Stimulated activated CD8-positive, alpha-beta memory T cell treated with anti-CD3 and anti-CD28 coated beads, Interleukin-15, amount 100 ng/mL, for 24 hours (primary cell): ENCODE measurements at regions not wholly inside any gene's neighbourhood (a gene's known extent, or its start where the extent isn't known, plus 50 kb on each side); places are given as distances from the start of the nearest gene placed in this dataset.

Source experiments
- DNase-seq: peaks from one replicate; pipeline ENCODE4 v3.0.0-alpha.2; 2020; ENCODE audit warnings: low read depth

DNA sequence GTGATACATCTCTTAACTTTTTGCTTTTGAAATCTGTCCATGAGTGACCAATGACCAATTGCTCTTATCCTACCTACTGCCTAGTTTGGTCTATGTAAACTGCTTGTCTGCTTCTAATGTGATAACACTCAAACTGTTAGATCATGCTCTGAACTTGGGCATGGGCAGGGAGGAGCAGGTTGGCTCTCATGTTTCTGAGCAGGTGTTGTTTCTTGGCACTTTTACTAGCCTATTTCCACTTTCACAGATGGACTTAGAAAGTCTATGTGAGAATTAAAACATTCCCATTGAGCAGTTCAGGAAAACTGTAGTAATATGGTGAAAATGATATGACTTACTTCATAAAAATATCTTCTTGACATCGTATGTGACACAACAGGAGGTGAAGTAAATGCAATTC is 538.4 kb downstream of the HACE1 start:
- no peak for DNase-seq

DNA sequence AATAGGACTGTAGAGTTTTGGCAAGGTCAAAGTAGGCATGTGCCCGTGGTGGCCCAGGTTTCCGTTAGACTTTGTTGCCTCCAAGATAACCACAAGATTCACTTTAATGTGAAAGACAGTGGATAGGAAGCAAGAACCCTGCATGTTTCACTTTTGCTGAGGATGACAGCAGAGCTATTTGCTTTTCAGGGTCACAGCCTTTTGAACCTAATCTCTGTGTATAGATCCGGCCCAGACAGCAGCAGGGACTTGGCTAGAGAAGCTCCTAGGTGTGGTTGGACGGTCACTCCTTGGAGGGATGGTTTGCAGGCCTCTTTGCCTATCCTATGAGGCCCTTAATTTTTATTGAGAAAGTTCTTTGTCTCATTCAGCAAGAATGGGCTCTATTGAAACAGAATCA is 538.8 kb downstream of the HACE1 start:
- DNase-seq: no peak

DNA sequence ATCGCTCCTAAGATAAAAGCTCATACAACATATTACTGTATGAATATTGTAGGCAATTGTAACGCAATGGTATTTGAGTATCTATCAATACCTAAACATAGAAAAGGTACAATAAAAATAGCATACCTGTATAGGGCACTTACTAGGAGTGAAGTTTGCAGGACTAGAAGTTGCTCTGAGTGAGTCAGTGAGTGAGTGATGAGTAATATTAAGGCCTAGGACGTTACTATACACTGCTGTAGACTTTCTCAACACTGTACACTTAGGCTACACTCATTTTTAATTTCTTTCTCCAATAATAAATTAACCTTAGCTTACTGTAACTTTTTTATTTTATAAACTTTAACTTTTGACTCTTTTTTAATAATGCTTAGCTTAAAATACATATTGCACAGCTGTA is 546.9 kb downstream of the HACE1 start:
- DNase-seq: no peak

DNA sequence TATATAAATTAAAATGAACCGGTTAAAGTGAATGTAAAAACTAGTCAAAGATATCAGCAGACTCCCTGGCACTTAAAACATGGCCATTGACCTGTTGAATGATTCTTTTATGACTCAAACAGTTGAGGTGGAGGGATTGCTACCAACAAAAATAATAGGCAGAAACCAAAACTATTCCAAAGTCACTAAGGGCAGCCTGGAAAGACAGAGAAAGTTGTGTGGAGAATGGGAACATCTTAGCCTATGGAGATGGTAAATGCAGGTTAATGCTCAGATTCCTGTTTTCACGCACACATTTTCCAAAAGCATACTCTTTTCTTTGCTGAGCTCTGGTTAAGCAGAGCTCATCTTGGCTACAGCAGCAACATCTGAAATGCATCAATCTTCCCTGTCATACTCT is 553.5 kb downstream of the HACE1 start:
- no peak for DNase-seq

DNA sequence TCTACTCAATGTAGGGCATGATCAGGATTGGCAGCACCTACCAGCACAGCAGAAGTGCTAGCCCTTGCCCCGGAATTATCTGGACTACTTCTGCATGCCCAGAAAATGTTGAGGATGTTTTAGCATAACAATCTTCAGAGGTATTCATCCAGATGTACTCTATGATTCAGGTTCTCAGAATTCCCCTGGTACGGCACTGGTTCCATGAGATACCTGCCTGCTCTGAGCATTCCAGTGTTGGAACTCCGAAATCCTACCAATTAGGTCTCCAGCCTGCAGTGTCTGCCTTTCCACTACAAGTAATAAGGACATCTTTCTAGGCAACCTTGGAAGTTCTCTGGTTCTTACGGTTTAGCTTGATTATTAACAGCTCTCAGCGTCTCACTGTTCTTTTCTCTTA is 554.5 kb downstream of the HACE1 start:
- DNase-seq: no peak

DNA sequence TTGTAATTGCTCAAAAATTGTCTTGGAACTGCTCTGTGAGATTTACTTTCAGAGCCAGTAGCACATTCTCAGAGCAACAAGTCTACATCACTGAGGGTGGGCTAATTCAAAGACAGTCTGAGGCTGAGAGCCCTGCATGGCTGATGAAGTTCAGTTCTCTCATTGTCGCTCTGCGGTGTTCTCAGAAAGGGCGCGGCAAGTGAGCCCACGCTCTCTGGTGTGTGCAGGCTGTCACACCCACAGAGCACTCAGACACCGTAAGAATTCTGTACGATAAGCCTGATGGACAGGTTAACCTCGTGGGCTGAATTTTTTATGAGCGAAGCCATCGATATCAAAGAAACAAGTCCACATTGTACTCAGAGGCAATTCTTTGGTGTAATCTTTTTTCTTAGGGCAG is 557.8 kb downstream of the HACE1 start:
- no peak for DNase-seq

DNA sequence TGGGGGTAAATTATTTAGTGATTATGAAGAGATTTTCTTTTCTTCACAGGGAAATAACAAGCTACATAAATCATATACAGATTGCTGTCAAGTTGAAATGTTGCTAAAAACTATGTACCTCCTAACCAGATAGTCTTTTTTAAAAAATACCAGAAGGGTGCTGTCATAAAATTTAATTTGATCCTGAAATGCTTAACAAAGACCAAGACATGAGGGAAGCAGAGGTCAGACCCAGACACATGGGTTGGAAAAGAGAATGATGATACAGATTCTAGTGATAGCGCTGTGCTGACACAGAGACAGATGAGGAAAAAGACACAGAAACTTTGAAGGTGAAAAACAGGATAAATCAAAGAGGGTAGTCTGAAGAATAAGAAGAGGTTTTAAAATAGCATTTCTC is 573.1 kb downstream of the HACE1 start:
- DNase-seq: no peak

DNA sequence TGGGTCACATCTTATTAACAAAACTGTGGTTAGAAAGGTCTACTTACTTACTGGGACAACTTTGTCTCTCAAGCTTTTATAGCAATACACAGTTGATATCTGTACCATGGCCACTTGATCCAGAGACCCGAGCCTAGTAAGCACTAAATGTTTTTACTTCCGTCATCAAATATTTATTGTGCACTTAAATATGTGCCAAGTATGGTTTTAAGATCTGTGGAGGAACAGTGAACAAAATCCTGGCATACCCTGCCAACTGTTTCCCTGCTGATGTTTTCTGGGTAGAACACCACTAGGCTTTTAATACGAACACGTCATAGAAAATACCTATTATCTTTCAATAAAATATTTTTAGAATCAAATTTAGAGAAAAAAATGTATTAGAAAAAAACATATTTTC is 574.8 kb downstream of the HACE1 start:
- no peak for DNase-seq

DNA sequence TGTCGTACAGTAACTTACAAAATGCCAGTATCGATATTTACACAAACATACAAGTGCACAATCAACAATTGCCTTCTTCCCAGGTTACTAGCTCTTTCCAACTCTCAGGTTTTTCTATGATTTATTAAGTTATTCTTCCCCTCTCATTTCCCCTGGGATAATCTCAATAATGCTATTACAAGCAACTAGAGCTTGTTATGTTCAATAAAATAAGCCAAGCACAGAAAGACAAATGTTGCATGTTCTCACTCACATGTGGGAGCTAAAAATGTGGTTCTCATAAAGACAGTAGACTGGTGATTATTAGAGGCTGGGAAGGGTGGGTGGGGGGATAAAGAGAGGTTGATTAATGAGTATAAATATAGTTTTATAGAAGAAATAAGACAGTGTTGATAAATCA is 577.1 kb downstream of the HACE1 start:
- DNase-seq: no peak

DNA sequence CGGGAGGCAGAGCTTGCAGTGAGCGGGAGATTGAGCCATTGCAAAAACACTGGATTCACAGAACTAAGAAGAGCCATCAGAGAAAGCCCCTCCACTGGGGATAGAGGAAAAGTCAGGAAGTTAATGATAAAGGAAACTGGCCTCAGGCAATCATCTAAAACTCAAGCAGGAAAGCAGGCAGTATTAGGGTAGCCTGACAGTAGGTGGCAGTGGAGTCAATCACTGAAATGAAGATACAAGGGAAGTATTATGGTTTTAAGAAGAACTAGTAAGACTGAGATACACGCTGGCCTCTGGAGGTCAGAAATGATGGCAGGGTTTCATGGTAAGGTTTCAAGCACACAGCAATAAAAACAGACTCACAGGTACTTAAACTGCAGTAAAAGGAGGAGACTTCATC is 578.3 kb downstream of the HACE1 start:
- no peak for DNase-seq

DNA sequence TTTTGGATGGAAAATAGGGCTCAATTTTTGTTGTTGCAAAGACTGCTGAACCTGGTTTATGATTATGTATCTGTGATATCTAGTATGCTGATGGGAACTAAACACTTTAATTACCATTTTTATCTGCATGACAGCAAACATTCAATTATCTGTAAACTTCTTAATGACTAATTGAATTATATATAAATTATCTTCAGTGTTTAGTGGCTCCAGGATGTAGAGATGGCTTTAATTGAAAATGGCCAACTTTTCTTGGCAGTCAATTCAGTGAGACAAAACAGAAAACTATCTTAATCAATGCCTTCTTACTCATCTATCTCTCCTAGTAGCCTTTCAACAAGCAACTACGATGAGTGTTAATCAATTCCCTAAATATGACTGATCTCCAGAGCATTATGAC is 591.3 kb downstream of the HACE1 start:
- DNase-seq: no peak

DNA sequence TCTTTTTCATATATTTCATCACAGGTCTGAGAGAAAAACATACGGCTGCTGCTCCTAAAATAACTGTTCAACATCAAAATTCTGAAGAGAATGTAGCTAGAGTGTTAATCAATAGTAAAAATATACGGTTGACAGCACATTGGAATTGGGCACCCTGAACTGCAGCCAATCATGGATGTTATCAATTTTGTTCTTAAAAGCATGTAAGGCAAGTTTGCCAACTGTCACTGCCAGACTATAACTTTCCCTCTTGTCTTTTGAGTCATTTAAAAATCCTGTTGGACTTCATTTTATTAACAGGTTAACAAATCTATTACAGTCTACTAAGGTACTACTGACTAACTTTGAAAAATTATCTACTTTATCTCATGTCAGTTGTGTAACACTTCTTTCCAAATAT is 592.8 kb downstream of the HACE1 start:
- DNase-seq: no peak

DNA sequence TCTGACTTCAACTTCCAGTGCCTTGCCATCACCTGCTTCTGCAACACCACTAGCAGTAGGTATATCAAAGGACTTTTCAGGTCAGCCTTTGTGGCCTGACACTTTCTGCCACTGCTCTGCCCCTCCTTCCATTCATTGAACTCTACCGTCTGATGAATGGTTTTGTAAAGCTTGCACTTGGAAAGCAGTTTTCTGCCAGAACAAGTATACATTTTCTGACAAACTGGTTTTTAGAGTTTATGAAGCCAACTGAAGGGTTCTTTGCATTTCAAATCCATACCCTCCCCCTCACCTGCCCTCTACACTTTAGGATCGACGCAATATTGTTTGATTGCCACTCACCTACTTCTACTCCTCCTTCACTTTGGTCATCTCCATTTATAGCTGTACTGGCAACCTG is 603.1 kb downstream of the HACE1 start:
- DNase-seq: no peak

DNA sequence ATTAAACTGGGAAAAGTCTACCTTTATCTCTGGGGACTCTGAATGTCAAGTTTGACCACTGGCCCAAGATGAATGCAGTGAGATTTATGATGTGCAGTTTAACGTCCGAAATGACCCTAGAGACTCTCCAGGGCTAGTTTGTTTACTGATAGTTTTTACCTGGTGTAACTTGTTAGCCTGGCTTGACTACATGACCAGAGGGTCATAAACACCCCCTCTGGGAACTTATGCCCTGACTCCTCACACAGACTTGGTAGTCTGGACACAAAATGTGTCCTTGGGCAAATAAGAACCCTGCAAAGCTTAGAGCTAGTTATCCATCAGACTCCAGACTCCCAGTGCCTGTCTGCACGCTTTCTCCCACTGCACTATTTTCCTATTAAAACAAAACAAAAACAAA is 606.5 kb downstream of the HACE1 start:
- DNase-seq: no peak

DNA sequence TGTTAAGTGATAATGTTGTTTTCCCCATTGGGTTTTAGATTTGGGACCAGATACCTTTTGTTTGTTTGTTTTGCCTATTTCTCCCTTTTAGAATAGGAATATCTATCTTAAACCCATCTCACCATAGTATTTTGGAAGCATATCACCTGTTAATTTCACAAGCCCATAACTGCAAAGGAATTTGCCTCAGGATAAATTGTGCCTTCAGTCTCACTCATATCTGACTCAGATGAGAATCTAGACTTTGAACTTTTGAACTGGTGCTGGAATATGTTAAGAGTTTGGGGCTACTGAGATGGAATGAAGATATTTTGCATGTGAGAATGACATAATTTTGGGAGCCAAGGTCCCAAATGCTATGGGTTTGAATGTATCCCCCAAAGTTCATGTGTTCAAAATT is 607.4 kb downstream of the HACE1 start:
- DNase-seq: no peak

DNA sequence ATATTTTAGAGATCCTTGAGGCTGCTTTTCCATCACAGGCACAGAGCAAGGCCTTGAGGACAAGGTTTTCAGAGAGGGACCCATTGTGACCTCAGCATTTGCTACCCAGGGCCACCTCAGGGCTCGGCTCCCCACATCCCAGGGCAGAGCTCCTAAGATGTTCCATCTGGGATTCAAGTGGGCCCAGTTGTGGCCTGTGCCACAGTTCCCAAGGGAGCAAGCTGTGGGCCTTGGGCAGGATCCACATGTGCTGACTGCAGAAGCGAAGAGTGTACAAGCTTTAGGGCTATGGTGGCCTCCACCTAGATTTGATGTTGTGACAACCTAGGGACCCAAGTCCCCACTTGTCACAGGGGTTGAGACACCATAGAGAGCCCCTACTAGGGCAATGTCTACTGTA is 608.1 kb downstream of the HACE1 start:
- DNase-seq: no peak

DNA sequence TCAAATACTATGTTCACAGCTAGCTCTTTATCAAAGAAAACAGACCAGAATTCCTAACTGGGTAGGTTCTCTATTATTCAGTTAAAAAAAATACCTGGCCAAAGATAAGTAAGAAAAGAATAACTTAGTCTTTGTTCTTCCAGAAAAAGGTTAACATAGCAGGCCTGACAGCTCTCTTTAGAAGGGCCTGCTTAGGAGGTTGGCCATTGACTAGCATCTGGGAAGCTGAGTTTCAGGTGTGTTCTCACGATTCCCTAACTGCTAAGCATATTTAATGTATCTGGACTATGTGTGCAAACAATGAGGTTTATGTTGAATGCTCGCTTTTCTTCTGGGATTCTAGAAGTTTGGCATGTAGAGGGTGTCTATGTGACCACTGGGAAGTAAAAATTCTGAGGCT is 618.9 kb downstream of the HACE1 start:
- no peak for DNase-seq

DNA sequence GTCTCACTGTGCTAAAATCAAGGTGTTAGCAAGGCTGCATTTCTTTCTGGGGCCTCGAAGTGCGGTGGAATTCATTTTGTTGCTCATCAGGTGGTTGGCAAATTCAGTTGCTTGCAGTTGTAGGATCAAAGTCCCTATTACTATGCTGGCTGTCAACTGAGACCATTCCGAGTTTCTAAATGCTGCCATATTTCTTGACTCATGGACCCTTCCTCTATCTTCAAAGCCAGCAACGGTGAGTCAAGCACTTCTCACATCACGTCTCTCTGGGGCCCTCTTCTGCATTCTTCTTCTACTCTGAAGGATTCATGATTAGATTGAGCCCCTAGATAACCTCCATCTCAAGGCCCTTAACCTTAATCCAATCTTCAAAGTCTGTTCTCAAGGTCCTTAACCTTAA is 619.7 kb downstream of the HACE1 start:
- DNase-seq: no peak

DNA sequence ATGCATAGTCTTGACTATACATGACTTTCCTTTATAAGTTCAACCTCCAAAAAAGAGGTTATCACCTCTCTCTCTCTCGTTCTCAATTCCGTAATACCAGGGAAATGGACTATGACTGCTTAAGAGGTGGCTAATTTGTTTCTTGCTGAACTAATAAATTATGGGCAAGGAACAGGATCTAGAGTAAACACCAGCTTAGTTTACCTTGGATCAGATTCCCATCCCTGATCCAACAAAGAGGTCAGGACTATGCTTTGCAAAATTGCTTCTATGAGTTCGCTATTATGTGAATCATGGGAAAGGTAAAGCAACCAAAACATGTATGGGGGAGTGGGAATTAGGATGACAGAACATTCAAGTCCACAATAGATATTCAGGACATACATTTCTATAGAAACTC is 630.7 kb downstream of the HACE1 start:
- DNase-seq: no peak

DNA sequence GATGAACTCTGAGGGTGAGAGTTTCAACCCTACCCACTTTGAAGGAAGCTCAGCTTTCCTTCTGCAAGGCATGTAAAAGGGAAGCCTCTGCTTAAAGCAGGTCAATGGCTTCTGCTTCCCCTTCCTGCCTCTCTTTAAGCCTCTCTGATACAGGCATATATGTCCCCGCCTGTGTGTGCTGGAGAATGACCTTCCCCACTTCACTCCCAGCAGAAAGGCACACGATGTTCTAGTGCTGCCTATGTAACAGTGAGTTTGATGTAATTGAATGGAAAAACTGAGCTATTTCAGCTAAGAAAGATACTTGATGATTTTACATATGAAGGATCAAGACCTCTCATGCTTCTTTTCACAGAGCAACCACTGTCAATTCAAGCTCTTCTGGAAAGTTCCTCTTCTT is 632.2 kb downstream of the HACE1 start:
- no peak for DNase-seq

DNA sequence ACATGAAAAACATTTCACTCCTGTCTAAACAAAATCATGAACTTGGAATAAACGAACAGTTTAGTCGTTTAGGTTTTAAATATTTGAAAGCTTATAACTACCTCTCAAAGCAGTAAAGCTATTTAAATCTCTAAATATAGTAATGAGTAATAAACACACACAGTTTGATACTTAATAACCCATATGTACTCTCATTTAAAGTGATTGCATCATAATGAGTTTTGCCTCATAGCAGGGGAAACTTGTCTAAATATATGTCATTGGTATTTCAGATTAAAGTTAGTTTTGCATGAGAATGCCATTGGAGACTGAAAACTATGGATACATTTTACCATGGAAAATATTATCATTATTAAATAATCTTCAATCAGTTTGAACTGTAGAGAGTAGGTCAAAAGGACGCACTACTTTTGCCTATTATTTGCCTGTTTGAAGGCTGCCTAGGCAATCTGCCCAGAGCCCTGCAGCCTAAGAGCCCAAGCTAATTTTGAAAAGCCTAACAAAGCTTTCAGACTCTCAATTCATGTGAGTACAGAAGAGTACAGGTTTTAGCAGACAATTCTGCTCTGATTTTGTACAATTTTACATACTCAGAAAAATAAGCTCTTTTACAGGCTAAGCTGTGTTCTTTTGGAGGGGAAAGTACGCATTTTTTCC is 632.8 kb downstream of the HACE1 start:
- no peak for DNase-seq

DNA sequence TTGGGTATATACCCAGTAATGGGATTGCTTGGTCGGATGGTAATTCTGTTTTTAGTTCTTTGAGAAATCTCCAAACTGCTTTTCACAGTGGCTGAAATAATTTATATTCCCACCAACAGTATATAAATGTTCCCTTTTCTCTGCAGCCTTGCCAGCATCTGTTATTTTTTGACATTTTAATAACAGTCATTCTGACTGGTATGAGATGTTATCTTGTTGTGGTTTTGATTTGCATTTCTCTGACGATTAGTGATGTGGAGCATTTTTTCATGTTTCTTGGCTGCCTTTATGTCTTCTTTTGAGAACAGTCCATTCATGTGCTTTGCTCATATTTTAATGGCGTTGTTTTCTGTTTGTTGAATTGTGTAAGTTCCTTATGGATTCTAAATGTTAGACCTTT is 641.6 kb downstream of the HACE1 start:
- DNase-seq: no peak

DNA sequence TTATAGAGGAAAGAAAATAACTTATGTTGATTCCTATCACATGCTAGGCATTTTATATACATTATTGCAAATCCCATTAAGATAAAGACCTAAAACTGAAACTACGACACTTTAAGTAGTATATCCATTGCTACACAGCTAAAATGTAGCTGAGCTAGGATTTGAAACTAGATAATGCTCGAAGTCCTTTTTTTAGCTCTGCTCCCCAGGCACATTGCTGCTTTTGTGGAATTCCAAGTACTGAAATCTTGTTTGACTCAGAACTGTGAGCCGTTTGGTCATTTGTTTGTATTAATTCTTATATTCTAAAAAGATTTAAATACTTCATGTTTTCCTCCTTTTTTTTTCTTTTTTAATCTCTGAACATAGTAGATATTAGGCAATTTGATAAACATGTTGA is 644.8 kb downstream of the HACE1 start:
- DNase-seq: no peak

DNA sequence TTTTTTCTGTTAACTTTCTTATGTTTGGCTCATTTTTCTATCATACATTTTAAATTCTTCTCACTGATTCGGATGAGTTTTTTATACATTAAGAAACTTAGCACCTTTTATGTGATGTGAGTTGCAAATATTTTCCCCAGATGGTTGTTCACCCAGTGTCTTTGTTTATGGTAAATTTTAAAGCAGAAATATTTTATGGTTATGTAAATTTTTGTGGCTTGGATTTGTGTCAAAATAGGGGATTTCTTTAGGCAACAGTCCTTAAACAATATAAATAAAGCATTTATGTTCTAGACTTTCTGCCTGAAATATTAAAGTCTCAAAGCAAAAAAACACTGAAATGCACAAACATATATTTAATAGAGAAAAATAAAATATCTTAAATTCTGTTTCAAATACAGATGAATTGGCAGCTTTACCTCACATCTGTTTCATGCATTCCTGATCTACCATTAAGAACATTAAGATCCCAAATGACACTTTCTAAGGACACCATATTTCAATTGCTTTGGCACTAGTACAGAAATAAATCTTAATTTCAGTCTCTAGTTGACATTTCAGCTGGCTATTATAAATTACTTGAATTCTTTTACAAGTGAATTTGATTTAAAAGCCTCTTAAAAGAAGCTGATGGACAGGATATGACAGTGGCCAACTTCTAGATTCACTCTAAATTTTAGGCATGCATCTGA is 646.6 kb downstream of the HACE1 start:
- DNase-seq: no peak
